AG04450 (cell line): ENCODE measurements at regions not wholly inside any gene's neighbourhood (a gene's known extent, or its start where the extent isn't known, plus 50 kb on each side); places are given as distances from the start of the nearest gene placed in this dataset.

Source experiments
- CTCF ChIA-PET: fragments of 300-600, 350-600 bp; formaldehyde crosslinking; extraction: SDS; loops from one replicate; lab custom pipeline; 2022; ENCODE audit warnings: antibody characterized with exemption, inconsistent platforms; lab: Charles Lee
- POLR2A ChIA-PET: fragments of 350-600 bp; formaldehyde crosslinking; extraction: SDS; loops from one replicate; lab custom pipeline; 2021; ENCODE audit warnings: antibody characterized with exemption, inconsistent platforms; lab: Yijun Ruan, JAX
- DNase-seq: peaks from one replicate; pipeline ENCODE4 v3.0.0-alpha.2; 2011; ENCODE audit warnings: low read depth, low spot score
- H3K27ac ChIP-seq: one replicate; pipeline ENCODE4 v1.5.1; 2012; ENCODE audit warnings: low read depth, low read length, control low read depth
- H3K27me3 ChIP-seq: one replicate; pipeline ENCODE4 v1.6.0; 2012; ENCODE audit warnings: low read length; ENCODE audit not compliant: control insufficient read depth, insufficient read depth
- H3K4me3 ChIP-seq: 2 replicates; pipeline ENCODE4 v1.5.1; 2011; ENCODE audit warnings: mild to moderate bottlenecking, low read depth, low read length, control low read depth
- H3K9me3 ChIP-seq: 2 replicates; pipeline ENCODE4 v1.5.1; 2012; ENCODE audit warnings: low read length; ENCODE audit not compliant: control insufficient read depth, insufficient read depth
- CTCF ChIP-seq: IDR thresholded peaks from 2 replicates; pipeline ENCODE4 v1.5.1; 2011; ENCODE audit warnings: low read depth, low read length, control low read depth, inconsistent platforms

- no peak overlapping the region for H3K4me3 ChIP-seq
- H3K27ac ChIP-seq = no peak overlapping the region
- DNase-seq = no peak
- H3K9me3 ChIP-seq = peaks cover 5% of the 10 kb centered on the region
- ChIA-PET POLR2A (no interaction called here), CTCF (no interaction called here)
- H3K27me3 ChIP-seq = no peaks in the 10 kb centered on the region
- TF ChIP-seq CTCF = no peak
Observed at GRCh38 chr18:27235218-27235870, 50.2 kb upstream of the CHST9 start.
